ENCODE measurements at regions not wholly inside any gene's neighbourhood (a gene's known extent, or its start where the extent isn't known, plus 50 kb on each side); places are given as distances from the start of the nearest gene placed in this dataset.
A peak's percentile ranks its signal among the peaks of the same experiment; 100 is the strongest.

DNA sequence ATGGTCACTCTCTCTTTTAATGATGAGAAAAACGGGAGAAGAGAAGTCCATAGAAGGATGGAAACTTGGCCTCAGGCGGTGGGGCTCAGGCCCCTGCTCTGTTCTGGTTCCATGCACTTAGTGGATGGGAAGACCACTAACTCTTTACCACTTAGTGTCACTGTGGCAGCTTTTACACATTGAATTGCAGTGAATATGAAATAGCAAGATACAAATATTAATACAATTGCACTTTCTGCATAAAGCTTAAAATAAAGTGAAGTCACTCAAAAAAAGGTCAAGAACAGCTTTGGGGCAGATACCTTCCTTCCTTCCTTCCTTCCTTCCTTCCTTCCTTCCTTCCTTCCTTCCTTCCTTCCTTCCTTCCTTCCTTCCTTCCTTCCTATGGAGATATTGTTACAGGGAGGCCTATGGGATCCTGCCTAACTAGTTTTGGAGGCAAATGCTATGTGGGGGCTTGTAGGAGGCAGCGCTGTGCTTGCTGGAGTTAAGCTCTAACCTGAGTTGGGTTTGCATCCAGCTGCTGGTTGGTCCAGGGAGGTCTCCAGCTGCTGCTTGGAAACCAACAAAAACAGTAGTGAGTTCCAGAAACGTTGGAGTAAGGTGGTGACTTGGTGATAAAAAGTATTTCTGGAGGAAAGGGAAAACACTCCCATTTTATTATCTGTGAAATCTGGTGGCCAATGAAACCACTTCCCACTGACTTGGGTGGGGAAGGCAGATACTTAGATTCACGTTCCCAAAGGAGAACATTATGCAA, 62.3 kb upstream of the NKX2-2 start:
- DNase-seq: no peak

DNA sequence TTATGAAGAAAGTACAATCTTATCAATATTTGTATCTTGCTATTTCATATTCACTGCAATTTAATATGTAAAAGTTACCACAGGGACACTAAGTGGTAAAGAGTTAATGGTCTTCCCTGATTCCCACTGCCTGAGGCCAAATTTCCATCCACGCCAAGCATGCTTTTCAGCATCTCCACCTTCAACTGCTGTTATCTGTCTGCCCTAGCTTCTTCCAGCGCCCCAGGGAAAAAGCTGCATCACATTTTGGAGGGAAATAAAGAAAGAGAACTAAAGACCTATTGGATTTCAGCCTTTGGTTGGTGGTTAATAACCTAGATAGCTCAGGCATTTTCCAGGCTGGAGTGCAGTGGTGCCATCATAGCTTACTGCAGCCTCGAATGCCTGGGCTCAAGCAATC, 61.3 kb upstream of the NKX2-2 start:
- no peak for DNase-seq

GRCh38 chr20:21574443-21574842, 60.6 kb upstream of the NKX2-2 start:
- DNase-seq: no peak

DNA sequence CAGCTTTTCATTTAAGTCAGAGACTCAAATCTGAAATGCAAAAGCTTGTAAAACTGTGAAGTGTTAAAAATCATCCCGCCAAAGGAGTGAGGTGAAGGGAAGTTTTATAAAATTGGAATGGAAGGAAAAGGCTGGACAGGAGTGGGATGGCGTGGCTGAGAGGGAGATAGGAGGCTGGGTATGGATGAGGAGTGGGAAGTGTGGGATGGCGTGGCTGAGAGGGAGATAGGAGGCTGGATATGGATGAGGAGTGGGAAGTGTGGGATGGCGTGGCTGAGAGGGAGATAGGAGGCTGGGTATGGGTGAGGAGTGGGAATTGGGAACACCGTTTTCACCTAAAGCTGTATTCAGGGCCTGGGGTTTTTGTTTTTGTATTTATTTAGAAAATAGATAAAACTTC, 59.4 kb upstream of the NKX2-2 start:
- no peak for DNase-seq

DNA sequence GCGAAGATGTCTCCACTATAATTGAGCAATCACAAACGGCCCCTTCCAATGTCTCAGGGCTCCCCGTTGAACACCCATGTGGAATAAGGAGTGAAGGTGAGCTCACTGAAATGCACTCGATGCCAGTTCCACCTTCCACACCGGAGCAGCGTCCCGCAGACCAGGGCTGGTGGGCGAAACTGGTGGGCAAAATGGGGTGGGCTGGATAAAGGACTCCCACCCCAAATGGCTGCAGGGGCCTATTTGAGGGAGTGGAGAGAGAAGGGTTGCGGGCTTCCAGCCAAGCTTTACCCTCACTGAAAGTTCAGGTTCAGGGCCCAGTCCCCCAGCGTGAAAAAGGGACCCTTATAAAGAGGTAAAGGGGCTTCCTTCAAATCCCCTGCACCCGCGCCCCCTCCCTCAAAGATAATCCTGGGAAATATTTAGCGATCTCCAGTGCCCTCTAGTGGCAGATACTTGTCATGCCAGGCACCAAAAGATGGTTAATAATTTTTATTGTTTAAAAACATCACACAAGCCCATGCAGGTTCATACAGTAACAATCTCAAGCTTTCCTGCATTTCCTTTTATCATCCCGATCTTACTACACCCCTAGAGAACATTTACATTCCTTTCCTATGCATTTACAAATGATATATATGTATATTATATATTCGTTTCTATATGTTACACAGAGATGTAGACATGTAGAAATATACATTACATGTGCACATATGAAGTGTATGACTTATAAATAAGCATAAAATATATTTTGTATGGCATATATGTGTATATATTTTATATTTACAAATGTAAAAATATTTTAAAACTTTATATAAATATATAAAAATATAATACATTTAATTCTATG, 58.2 kb upstream of the NKX2-2 start:
- peak in 1 of 2 experiments; percentile 23 for DNase-seq

- no peak for DNase-seq
These were observed 56.6 kb upstream of the NKX2-2 start for GRCh38 chr20:21570285-21570992.

GRCh38 chr20:21569586-21569985, 55.7 kb upstream of the NKX2-2 start:
- DNase-seq: no peak

- DNase-seq: no peak
These were observed 50.4 kb upstream of the NKX2-2 start for GRCh38 chr20:21564127-21564773.
